IMR-90 (cell line): ENCODE measurements at regions not wholly inside any gene's neighbourhood (a gene's known extent, or its start where the extent isn't known, plus 50 kb on each side); places are given as distances from the start of the nearest gene placed in this dataset.
"Not testable (repeated sequence)": the region's sequence is repeated elsewhere in the genome, so short reads cannot be mapped to it uniquely, and the experiment has no call there.

Experiments used
- ATAC-seq: fragments of 200-7000 bp; cut with Tn5 transposase; 2 replicates; pipeline ENCODE4 v1.9.1; 2020; ENCODE audit warnings: low read depth, mild to moderate bottlenecking, moderate library complexity
- BruUV-seq: library from RNA; stranded (reverse); fragments of 400-500 nt; replicated peaks from 2 replicates; lab custom pipeline; 2021; lab: Mats Ljungman, UMichigan
- CTCF ChIA-PET: fragments of 300-600 bp; formaldehyde crosslinking; extraction: SDS; loops from one replicate; lab custom pipeline; 2021; ENCODE audit warnings: antibody characterized with exemption; lab: Yijun Ruan, JAX
- POLR2A ChIA-PET: fragments of 300-600 bp; sonication (Branson Sonifier 250); formaldehyde crosslinking; loops from one replicate; lab custom pipeline; 2022; ENCODE audit warnings: antibody characterized with exemption; ENCODE audit not compliant: unreplicated experiment; lab: Charles Lee
- DNase-seq: peaks from one replicate; pipeline ENCODE4 v3.0.0; 2013
- H2AFZ ChIP-seq: replicated peaks from 2 replicates; pipeline ENCODE3; 2013; ENCODE audit warnings: low read length, mild to moderate bottlenecking; ENCODE audit not compliant: poor library complexity
- H2AK5ac ChIP-seq: 2 replicates; pipeline ENCODE4 v1.6.1; 2013; ENCODE audit warnings: low read depth, low read length, inconsistent platforms
- H2AK9ac ChIP-seq: replicated peaks from 2 replicates; pipeline ENCODE3; 2013; ENCODE audit warnings: mild to moderate bottlenecking, low read depth, low read length, moderate library complexity; ENCODE audit not compliant: poor library complexity
- H2BK120ac ChIP-seq: 2 replicates; pipeline ENCODE4 v1.6.1; 2013; ENCODE audit warnings: low read depth, low read length, inconsistent platforms
- H2BK15ac ChIP-seq: 3 replicates; pipeline ENCODE4 v1.6.1; 2013; ENCODE audit warnings: low read depth, low read length, inconsistent platforms
- H2BK20ac ChIP-seq: 2 replicates; pipeline ENCODE4 v1.6.1; 2013; ENCODE audit warnings: low read depth, mild to moderate bottlenecking, inconsistent platforms, low read length, moderate library complexity
- H2BK5ac ChIP-seq: 2 replicates; pipeline ENCODE4 v1.6.1; 2013; ENCODE audit warnings: mild to moderate bottlenecking, low read depth, low read length, inconsistent platforms; ENCODE audit not compliant: poor library complexity, severe bottlenecking
- H3K14ac ChIP-seq: replicated peaks from 2 replicates; pipeline ENCODE4 v1.6.1; 2013; ENCODE audit warnings: low read depth, low read length, inconsistent platforms
- H3K18ac ChIP-seq: 2 replicates; pipeline ENCODE4 v1.6.1; 2013; ENCODE audit warnings: low read depth, low read length, control low read depth
- H3K23ac ChIP-seq: 2 replicates; pipeline ENCODE4 v1.6.1; 2013; ENCODE audit warnings: low read depth, low read length, inconsistent platforms
- H3K27ac ChIP-seq: 2 replicates; pipeline ENCODE4 v1.5.1; 2013; ENCODE audit warnings: mild to moderate bottlenecking, control low read depth, low read length; ENCODE audit not compliant: insufficient read depth
- H3K27me3 ChIP-seq: 2 replicates; pipeline ENCODE4 v1.6.1; 2013; ENCODE audit warnings: low read length; ENCODE audit not compliant: control insufficient read depth, insufficient read depth
- H3K36me3 ChIP-seq: 2 replicates; pipeline ENCODE4 v1.6.1; 2013; ENCODE audit warnings: low read length, mixed read lengths; ENCODE audit not compliant: control insufficient read depth, insufficient read depth
- H3K4ac ChIP-seq: 2 replicates; pipeline ENCODE4 v1.6.1; 2013; ENCODE audit warnings: low read depth, low read length, inconsistent platforms
- H3K4me1 ChIP-seq: 2 replicates; pipeline ENCODE4 v1.6.1; 2013; ENCODE audit warnings: low read length, mixed read lengths; ENCODE audit not compliant: control insufficient read depth, insufficient read depth
- H3K4me2 ChIP-seq: 2 replicates; pipeline ENCODE4 v1.6.1; 2013; ENCODE audit warnings: low read depth, mild to moderate bottlenecking, control low read depth, low read length, moderate library complexity
- H3K4me3 ChIP-seq: 2 replicates; pipeline ENCODE4 v1.5.1; 2013; ENCODE audit warnings: low read depth, mild to moderate bottlenecking, control low read depth, low read length, moderate library complexity; ENCODE audit not compliant: insufficient read depth
- H3K56ac ChIP-seq: 2 replicates; pipeline ENCODE4 v1.6.1; 2013; ENCODE audit warnings: low read length, inconsistent platforms; ENCODE audit not compliant: insufficient read depth; ENCODE audit errors: extremely low read depth
- H3K79me1 ChIP-seq, 2 experiments: 2 replicates each; pipeline ENCODE4 v1.6.1; 2013; ENCODE audit warnings: low read length in 2 of 2, inconsistent platforms in 1 of 2, low read depth in 1 of 2
- H3K9ac ChIP-seq: 2 replicates; pipeline ENCODE4 v1.6.1; 2013; ENCODE audit warnings: low read depth, low read length, control low read depth
- H3K9me1 ChIP-seq: 2 replicates; pipeline ENCODE4 v1.6.1; 2013; ENCODE audit warnings: low read length, inconsistent platforms; ENCODE audit not compliant: insufficient read depth
- H3K9me3 ChIP-seq: 2 replicates; pipeline ENCODE4 v1.6.1; 2013; ENCODE audit warnings: low read length; ENCODE audit not compliant: control insufficient read depth, insufficient read depth
- H4K20me1 ChIP-seq: 2 replicates; pipeline ENCODE4 v1.6.1; 2013; ENCODE audit warnings: low read length, inconsistent platforms; ENCODE audit not compliant: insufficient read depth
- H4K5ac ChIP-seq: 2 replicates; pipeline ENCODE4 v1.6.1; 2013; ENCODE audit warnings: mild to moderate bottlenecking, low read depth, low read length, control low read depth
- H4K8ac ChIP-seq, 2 experiments: 2 replicates each; pipeline ENCODE4 v1.6.1; 2013; ENCODE audit warnings: low read depth in 2 of 2, low read length in 2 of 2, control low read depth in 1 of 2, inconsistent platforms in 1 of 2
- H4K91ac ChIP-seq: 2 replicates; pipeline ENCODE4 v1.6.1; 2013; ENCODE audit warnings: low read depth, low read length, inconsistent platforms; ENCODE audit not compliant: insufficient read depth
- CEBPB ChIP-seq: IDR thresholded peaks from 2 replicates; pipeline ENCODE4 v1.6.1; 2012; ENCODE audit warnings: low read depth, low read length, improper control_type of control experiment
- FOS ChIP-seq: fragments of 150-350 bp; IDR thresholded peaks from 2 replicates; pipeline ENCODE4 v1.6.1; 2016; ENCODE audit warnings: low read depth, low read length
- MAZ ChIP-seq: IDR thresholded peaks from 2 replicates; pipeline ENCODE4 v1.6.1; 2012; ENCODE audit warnings: low read depth, mild to moderate bottlenecking, low read length, improper control_type of control experiment, moderate library complexity, borderline replicate concordance
- WGBS, 2 experiments: methylation state at CpG; one replicate each; pipeline versions ENCODE4 v1.1.5 to v1.1.7; 2013; ENCODE audit warnings: missing lambda C conversion rate in 2 of 2; ENCODE audit not compliant: insufficient read length in 1 of 2; ENCODE audit errors: extremely low coverage in 2 of 2; 5-methylcytosine and 5-hydroxymethylcytosine counted together
- dilution Hi-C: fragments of 300-500 bp; cut with HindIII; formaldehyde crosslinking; loops from one replicate; pipeline ENCODE4 v1.14.3; 2018; ENCODE audit warnings: low sequenced_read_pairs; ENCODE audit not compliant: unreplicated experiment
- in situ Hi-C: fragments of 300-500 bp; cut with MboI; formaldehyde crosslinking; loops from 3 replicates; pipeline ENCODE4 v1.14.3; 2019; ENCODE audit warnings: low sequenced_read_pairs, inconsistent platforms, mixed read lengths
- intact Hi-C: fragments of 100-400 bp; cut with micrococcal nuclease; formaldehyde crosslinking; loops from 2 replicates; pipeline ENCODE4 v1.10.0; 2022

DNA sequence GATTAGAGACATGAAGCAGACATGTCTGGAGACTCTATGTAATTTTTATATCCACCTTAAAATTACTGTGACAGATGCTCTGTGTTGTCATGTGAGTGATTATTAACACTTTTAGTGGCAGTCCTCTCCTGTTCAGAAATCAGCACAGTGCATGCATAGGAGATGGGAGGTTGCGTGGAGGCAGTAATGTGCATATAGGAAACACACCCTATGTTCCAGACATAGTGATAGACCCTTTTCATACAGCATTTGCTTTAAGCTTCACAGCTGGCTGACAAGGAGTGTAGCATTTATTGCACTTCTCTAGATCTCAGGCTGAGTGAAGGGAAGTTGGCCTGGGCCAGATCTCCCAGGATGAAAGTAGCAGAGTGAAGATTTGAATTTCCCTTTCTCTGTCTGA lies 102.3 kb upstream of the SYN3 start:
- ChIA-PET POLR2A (no interaction called here), CTCF (no interaction called here)
- no peak overlapping the region for H3K4me3 ChIP-seq
- no peak overlapping the region for H2AK9ac ChIP-seq
- no peaks in the 10 kb centered on the region for H3K4me1 ChIP-seq
- H2BK120ac ChIP-seq = no peak overlapping the region
- dilution Hi-C loops (no loop called here), intact Hi-C loops (no loop called here), in situ Hi-C loops (no loop called here)
- no peak overlapping the region for H4K5ac ChIP-seq
- H4K20me1 ChIP-seq = no peaks in the 10 kb centered on the region
- TF ChIP-seq MAZ (no peak), CEBPB (no peak), FOS (no peak)
- BruUV-seq = no TSS peak
- no peaks in the 10 kb centered on the region for H3K36me3 ChIP-seq
- no peak overlapping the region for H3K27ac ChIP-seq
- no peaks in the 10 kb centered on the region for H3K27me3 ChIP-seq
- H2AFZ ChIP-seq = no peak overlapping the region
- no peak overlapping the region for H3K23ac ChIP-seq
- no peak overlapping the region for H3K18ac ChIP-seq
- no peak for ATAC-seq
- no peak overlapping the region for H2AK5ac ChIP-seq
- H3K4ac ChIP-seq = no peak overlapping the region
- no peaks in the 10 kb centered on the region for H3K9me1 ChIP-seq
- H4K8ac ChIP-seq = no peak overlapping the region
- no CpG with 5 or more reads among the region's 1 CpG for WGBS, 2 experiments
- H4K91ac ChIP-seq = no peak overlapping the region
- H3K9ac ChIP-seq = no peak overlapping the region
- no peak overlapping the region for H3K4me2 ChIP-seq
- DNase-seq = no peak
- no peak overlapping the region for H2BK5ac ChIP-seq
- no peak overlapping the region for H2BK15ac ChIP-seq
- no peak overlapping the region for H3K14ac ChIP-seq
- H3K56ac ChIP-seq = no peak overlapping the region
- H2BK20ac ChIP-seq = no peak overlapping the region
- no peaks in the 10 kb centered on the region for H3K79me1 ChIP-seq
- H3K9me3 ChIP-seq = 0 out of 2 replicates have a peak, but pooled peaks cover 2% of the 10 kb centered on the region

GRCh38 chr22:33154967-33155366 lies 96.8 kb upstream of the SYN3 start:
- H3K36me3 ChIP-seq, intact Hi-C loops, H4K8ac ChIP-seq, in situ Hi-C loops, ATAC-seq, H4K20me1 ChIP-seq, H3K23ac ChIP-seq, H3K56ac ChIP-seq, dilution Hi-C loops, BruUV-seq, H3K9me3 ChIP-seq, H2BK5ac ChIP-seq, H3K27me3 ChIP-seq, H4K91ac ChIP-seq, H3K27ac ChIP-seq, H3K79me1 ChIP-seq, H2BK120ac ChIP-seq, H2BK20ac ChIP-seq, CTCF ChIA-PET, H4K5ac ChIP-seq, H3K9ac ChIP-seq, H3K4me2 ChIP-seq, H3K4ac ChIP-seq, H3K14ac ChIP-seq, H3K9me1 ChIP-seq, H2AFZ ChIP-seq, H3K4me3 ChIP-seq, H2BK15ac ChIP-seq, H3K18ac ChIP-seq, H3K4me1 ChIP-seq, H2AK5ac ChIP-seq, POLR2A ChIA-PET, H2AK9ac ChIP-seq, DNase-seq: not testable (repeated sequence)
- no CpG with 5 or more reads among the region's 1 CpG for WGBS, 2 experiments
